GM23338 (cell line): ENCODE measurements at regions not wholly inside any gene's neighbourhood (a gene's known extent, or its start where the extent isn't known, plus 50 kb on each side); places are given as distances from the start of the nearest gene placed in this dataset.
A peak's percentile ranks its signal among the peaks of the same experiment; 100 is the strongest.

Source experiments
- ATAC-seq: fragments of 200-7000 bp; cut with Tn5 transposase; 3 replicates; pipeline ENCODE4 v1.9.1; 2020
- DNase-seq: peaks from one replicate; pipeline ENCODE4 v3.0.0-alpha.2; 2015; ENCODE audit warnings: low spot score
- H2AFZ ChIP-seq: fragments of 200-600 bp; sonication (generic); 2 replicates; pipeline ENCODE4 v1.8.0; 2016; ENCODE audit warnings: antibody characterized with exemption, mild to moderate bottlenecking, moderate library complexity
- H3F3A ChIP-seq: fragments of 200-600 bp; sonication (generic); replicated peaks from 2 replicates; pipeline ENCODE4 v1.8.0; 2017; ENCODE audit warnings: antibody characterized with exemption, mixed run types, low read depth
- H3K27ac ChIP-seq: fragments of 200-600 bp; sonication (generic); 2 replicates; pipeline ENCODE4 v1.6.1; 2016; ENCODE audit warnings: low read depth
- H3K27me3 ChIP-seq: fragments of 200-600 bp; sonication (generic); 2 replicates; pipeline ENCODE4 v1.8.0; 2016; ENCODE audit warnings: mild to moderate bottlenecking, mixed run types, moderate library complexity; ENCODE audit not compliant: insufficient read depth
- H3K36me3 ChIP-seq: fragments of 200-600 bp; sonication (generic); 2 replicates; pipeline ENCODE4 v1.8.0; 2016; ENCODE audit warnings: mild to moderate bottlenecking; ENCODE audit not compliant: insufficient read depth
- H3K4me1 ChIP-seq: fragments of 200-600 bp; sonication (generic); 2 replicates; pipeline ENCODE4 v1.8.0; 2016; ENCODE audit warnings: mild to moderate bottlenecking, moderate library complexity; ENCODE audit not compliant: insufficient read depth
- H3K4me2 ChIP-seq: fragments of 200-600 bp; sonication (generic); 2 replicates; pipeline ENCODE4 v1.7.1; 2017; ENCODE audit warnings: mixed run types
- H3K4me3 ChIP-seq: fragments of 200-600 bp; sonication (generic); 2 replicates; pipeline ENCODE4 v1.6.1; 2016; ENCODE audit warnings: mixed run types
- H3K79me2 ChIP-seq: fragments of 200-600 bp; sonication (generic); replicated peaks from 2 replicates; pipeline ENCODE4 v1.8.0; 2017; ENCODE audit warnings: mild to moderate bottlenecking; ENCODE audit not compliant: insufficient read depth
- H3K9me2 ChIP-seq: fragments of 200-600 bp; sonication (generic); 2 replicates; pipeline ENCODE4 v1.8.0; 2017; ENCODE audit not compliant: insufficient read depth
- H4K20me1 ChIP-seq: fragments of 200-600 bp; sonication (generic); replicated peaks from 2 replicates; pipeline ENCODE4 v1.8.0; 2017; ENCODE audit warnings: mild to moderate bottlenecking; ENCODE audit not compliant: insufficient read depth
- H3K27ac Mint-ChIP-seq: 2 replicates; pipeline ENCODE4 v1.8.0; 2020; ENCODE audit warnings: inconsistent platforms, mild to moderate bottlenecking, moderate library complexity, mixed read lengths
- H3K27me3 Mint-ChIP-seq: 3 replicates; pipeline ENCODE4 v1.8.0; 2022; ENCODE audit warnings: low read depth, mild to moderate bottlenecking, moderate library complexity, mixed read lengths, inconsistent platforms; ENCODE audit not compliant: insufficient read depth, poor library complexity
- H3K36me3 Mint-ChIP-seq: 3 replicates; pipeline ENCODE4 v1.8.0; 2021; ENCODE audit warnings: low read depth, mild to moderate bottlenecking, inconsistent platforms, moderate library complexity, mixed read lengths
- H3K4me1 Mint-ChIP-seq: 3 replicates; pipeline ENCODE4 v1.8.0; 2020; ENCODE audit warnings: mild to moderate bottlenecking, inconsistent platforms, mixed read lengths
- H3K4me3 Mint-ChIP-seq: 3 replicates; pipeline ENCODE4 v1.8.0; 2021; ENCODE audit warnings: moderate library complexity, mild to moderate bottlenecking, inconsistent platforms, mixed read lengths
- H3K9me3 Mint-ChIP-seq: 3 replicates; pipeline ENCODE4 v1.8.0; 2020; ENCODE audit warnings: moderate library complexity, mild to moderate bottlenecking, inconsistent platforms, mixed read lengths
- CREB1 ChIP-seq: fragments of 250-450 bp; sonication (Bioruptor Pico); IDR thresholded peaks from 2 replicates; pipeline ENCODE4 v1.5.0; 2020; ENCODE audit warnings: low read depth, mild to moderate bottlenecking, moderate library complexity
- EZH2 ChIP-seq: fragments of 200-600 bp; sonication (generic); IDR thresholded peaks from one replicate; pipeline ENCODE4 v1.8.0; 2017; ENCODE audit warnings: antibody characterized with exemption, mild to moderate bottlenecking, low read depth; ENCODE audit not compliant: unreplicated experiment
- EZH2phosphoT487 ChIP-seq: fragments of 200-600 bp; sonication (generic); IDR thresholded peaks from one replicate; pipeline ENCODE4 v1.8.1; 2018; ENCODE audit warnings: antibody characterized with exemption; ENCODE audit not compliant: unreplicated experiment
- JUNB ChIP-seq: IDR thresholded peaks from one replicate; pipeline ENCODE4 v1.6.1; 2016; ENCODE audit warnings: antibody characterized with exemption; ENCODE audit not compliant: unreplicated experiment
- NANOG ChIP-seq: IDR thresholded peaks from 2 replicates; pipeline ENCODE4 v1.6.1; 2016; ENCODE audit warnings: antibody characterized with exemption, borderline replicate concordance
- POLR2AphosphoS5 ChIP-seq: IDR thresholded peaks from 2 replicates; pipeline ENCODE4 v1.6.1; 2016; ENCODE audit warnings: antibody characterized with exemption, low read depth
- STAT1 ChIP-seq: IDR thresholded peaks from one replicate; pipeline ENCODE4 v1.6.1; 2016; ENCODE audit warnings: antibody characterized with exemption; ENCODE audit not compliant: unreplicated experiment
- TF ChIP-seq, protein P1 (sequence below), 2 experiments: fragments of 200-600 bp in 1 of 2; sonication (generic) in 1 of 2; conservative IDR thresholded peaks; 2 replicates each; pipeline versions ENCODE4 v1.5.1 to v1.6.1; 2016 to 2017; ENCODE audit warnings: antibody characterized with exemption in 2 of 2, low read depth in 2 of 2, mild to moderate bottlenecking in 2 of 2, moderate library complexity in 1 of 2
- TF ChIP-seq, protein P2 (sequence below): IDR thresholded peaks from one replicate; pipeline ENCODE4 v1.6.1; 2018; ENCODE audit warnings: antibody characterized with exemption; ENCODE audit not compliant: unreplicated experiment
- TF ChIP-seq, protein P3 (sequence below): fragments of 250-450 bp; sonication (Bioruptor Pico); IDR thresholded peaks from 2 replicates; pipeline ENCODE4 v1.5.0; 2020; ENCODE audit warnings: mild to moderate bottlenecking, moderate library complexity

DNA sequence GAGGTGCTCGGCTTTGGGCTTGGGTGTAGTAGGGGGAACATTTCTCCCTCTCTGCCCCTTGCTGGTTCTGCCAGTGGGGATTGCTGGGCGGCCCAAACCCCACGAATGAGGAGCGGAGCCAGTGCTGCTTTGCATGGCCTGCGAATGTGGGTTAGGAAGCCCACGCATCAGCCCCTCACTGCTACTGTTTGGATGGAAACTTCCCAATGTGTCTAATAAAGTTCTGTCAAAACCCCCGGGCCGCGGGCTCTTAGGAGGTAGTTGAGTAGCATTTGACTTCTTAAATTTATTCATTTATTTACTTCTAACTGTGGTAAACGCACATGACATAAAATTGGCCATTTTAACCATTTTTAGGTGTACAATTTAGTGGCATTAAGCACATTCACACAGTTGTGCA lies 161.3 kb upstream of the FHL2 start (continued):
- TF ChIP-seq CREB1 (CRISPR knock-in tag) (no peak), NANOG (no peak), EZH2phosphoT487 (no peak), POLR2AphosphoS5 (no peak), JUNB (no peak)
- TF ChIP-seq, protein P1, sequence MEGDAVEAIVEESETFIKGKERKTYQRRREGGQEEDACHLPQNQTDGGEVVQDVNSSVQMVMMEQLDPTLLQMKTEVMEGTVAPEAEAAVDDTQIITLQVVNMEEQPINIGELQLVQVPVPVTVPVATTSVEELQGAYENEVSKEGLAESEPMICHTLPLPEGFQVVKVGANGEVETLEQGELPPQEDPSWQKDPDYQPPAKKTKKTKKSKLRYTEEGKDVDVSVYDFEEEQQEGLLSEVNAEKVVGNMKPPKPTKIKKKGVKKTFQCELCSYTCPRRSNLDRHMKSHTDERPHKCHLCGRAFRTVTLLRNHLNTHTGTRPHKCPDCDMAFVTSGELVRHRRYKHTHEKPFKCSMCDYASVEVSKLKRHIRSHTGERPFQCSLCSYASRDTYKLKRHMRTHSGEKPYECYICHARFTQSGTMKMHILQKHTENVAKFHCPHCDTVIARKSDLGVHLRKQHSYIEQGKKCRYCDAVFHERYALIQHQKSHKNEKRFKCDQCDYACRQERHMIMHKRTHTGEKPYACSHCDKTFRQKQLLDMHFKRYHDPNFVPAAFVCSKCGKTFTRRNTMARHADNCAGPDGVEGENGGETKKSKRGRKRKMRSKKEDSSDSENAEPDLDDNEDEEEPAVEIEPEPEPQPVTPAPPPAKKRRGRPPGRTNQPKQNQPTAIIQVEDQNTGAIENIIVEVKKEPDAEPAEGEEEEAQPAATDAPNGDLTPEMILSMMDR (conservative IDR thresholded peaks at IDR 0.05; ENCODE audit: low read depth in 2 of 2): no peak

DNA sequence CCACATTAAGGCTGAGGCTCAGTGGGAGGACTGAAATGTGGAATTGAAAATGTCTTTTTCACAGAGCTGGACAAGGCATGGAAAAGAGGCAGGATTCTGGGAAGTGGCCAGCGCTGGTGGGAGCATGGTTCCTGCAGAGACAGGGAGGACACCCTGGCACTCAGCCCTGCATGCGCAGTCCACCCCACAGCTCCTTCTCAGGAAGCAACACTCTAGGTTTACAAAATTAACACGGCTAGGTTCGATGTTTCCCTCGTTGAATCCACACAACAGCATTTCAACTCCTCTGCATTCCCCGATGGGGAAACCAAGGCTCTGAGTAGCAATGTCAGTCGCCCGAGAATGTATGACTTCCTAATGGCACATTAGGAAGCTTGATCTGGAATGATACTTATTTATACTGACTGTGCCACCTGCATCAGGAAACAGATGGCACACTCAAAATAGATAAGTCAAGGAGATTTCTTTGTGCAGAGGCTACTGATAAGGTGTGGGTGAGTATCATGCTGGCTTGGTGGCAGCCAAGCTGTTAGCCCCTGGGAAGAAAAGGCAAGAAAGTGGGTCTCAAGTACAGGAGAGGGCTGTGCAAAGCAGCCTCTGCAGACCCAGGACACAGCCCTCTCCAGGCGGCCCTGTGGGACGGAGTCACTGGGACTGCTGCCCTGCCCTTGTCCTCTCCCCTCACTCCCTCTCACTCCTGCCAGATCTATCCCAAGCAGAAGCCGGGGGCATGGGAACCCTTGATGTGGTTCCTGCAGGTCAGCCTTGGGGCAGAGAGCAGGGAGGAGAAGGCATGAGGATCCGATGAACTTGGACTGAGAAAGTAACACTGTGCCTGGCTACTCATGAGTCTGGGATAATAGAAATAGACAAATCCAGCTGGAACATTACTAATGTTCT lies 158.4 kb upstream of the FHL2 start:
- Histone ChIP-seq H3K36me3 (no peaks in the 10 kb centered on the region), H3F3A (no peaks in the 10 kb centered on the region), H3K27ac (no peak overlapping the region), H3K4me1 (no peaks in the 10 kb centered on the region), H3K4me3 (no peak overlapping the region), H2AFZ (0 out of 2 replicates have a peak overlapping the region, but pooled peaks have one; percentile 28), H3K27me3 (no peaks in the 10 kb centered on the region), H3K4me2 (no peak overlapping the region), H3K79me2 (no peaks in the 10 kb centered on the region), H4K20me1 (no peaks in the 10 kb centered on the region), H3K9me2 (no peaks in the 10 kb centered on the region)
- Mint-ChIP-seq H3K9me3 (no peaks in the 10 kb centered on the region), H3K27me3 (peaks cover 4% of the 10 kb centered on the region), H3K4me3 (no peak overlapping the region), H3K36me3 (no peaks in the 10 kb centered on the region), H3K4me1 (no peaks in the 10 kb centered on the region), H3K27ac (no peak overlapping the region)
- DNase-seq: no peak
- no peak for ATAC-seq
- no peak for TF ChIP-seq POLR2AphosphoS5
- TF ChIP-seq EZH2phosphoT487: no peak
- TF ChIP-seq, protein P2, sequence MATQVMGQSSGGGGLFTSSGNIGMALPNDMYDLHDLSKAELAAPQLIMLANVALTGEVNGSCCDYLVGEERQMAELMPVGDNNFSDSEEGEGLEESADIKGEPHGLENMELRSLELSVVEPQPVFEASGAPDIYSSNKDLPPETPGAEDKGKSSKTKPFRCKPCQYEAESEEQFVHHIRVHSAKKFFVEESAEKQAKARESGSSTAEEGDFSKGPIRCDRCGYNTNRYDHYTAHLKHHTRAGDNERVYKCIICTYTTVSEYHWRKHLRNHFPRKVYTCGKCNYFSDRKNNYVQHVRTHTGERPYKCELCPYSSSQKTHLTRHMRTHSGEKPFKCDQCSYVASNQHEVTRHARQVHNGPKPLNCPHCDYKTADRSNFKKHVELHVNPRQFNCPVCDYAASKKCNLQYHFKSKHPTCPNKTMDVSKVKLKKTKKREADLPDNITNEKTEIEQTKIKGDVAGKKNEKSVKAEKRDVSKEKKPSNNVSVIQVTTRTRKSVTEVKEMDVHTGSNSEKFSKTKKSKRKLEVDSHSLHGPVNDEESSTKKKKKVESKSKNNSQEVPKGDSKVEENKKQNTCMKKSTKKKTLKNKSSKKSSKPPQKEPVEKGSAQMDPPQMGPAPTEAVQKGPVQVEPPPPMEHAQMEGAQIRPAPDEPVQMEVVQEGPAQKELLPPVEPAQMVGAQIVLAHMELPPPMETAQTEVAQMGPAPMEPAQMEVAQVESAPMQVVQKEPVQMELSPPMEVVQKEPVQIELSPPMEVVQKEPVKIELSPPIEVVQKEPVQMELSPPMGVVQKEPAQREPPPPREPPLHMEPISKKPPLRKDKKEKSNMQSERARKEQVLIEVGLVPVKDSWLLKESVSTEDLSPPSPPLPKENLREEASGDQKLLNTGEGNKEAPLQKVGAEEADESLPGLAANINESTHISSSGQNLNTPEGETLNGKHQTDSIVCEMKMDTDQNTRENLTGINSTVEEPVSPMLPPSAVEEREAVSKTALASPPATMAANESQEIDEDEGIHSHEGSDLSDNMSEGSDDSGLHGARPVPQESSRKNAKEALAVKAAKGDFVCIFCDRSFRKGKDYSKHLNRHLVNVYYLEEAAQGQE: no peak
- TF ChIP-seq STAT1: no peak
- no peak for TF ChIP-seq NANOG
- TF ChIP-seq CREB1 (CRISPR knock-in tag): no peak
- TF ChIP-seq, protein P3, sequence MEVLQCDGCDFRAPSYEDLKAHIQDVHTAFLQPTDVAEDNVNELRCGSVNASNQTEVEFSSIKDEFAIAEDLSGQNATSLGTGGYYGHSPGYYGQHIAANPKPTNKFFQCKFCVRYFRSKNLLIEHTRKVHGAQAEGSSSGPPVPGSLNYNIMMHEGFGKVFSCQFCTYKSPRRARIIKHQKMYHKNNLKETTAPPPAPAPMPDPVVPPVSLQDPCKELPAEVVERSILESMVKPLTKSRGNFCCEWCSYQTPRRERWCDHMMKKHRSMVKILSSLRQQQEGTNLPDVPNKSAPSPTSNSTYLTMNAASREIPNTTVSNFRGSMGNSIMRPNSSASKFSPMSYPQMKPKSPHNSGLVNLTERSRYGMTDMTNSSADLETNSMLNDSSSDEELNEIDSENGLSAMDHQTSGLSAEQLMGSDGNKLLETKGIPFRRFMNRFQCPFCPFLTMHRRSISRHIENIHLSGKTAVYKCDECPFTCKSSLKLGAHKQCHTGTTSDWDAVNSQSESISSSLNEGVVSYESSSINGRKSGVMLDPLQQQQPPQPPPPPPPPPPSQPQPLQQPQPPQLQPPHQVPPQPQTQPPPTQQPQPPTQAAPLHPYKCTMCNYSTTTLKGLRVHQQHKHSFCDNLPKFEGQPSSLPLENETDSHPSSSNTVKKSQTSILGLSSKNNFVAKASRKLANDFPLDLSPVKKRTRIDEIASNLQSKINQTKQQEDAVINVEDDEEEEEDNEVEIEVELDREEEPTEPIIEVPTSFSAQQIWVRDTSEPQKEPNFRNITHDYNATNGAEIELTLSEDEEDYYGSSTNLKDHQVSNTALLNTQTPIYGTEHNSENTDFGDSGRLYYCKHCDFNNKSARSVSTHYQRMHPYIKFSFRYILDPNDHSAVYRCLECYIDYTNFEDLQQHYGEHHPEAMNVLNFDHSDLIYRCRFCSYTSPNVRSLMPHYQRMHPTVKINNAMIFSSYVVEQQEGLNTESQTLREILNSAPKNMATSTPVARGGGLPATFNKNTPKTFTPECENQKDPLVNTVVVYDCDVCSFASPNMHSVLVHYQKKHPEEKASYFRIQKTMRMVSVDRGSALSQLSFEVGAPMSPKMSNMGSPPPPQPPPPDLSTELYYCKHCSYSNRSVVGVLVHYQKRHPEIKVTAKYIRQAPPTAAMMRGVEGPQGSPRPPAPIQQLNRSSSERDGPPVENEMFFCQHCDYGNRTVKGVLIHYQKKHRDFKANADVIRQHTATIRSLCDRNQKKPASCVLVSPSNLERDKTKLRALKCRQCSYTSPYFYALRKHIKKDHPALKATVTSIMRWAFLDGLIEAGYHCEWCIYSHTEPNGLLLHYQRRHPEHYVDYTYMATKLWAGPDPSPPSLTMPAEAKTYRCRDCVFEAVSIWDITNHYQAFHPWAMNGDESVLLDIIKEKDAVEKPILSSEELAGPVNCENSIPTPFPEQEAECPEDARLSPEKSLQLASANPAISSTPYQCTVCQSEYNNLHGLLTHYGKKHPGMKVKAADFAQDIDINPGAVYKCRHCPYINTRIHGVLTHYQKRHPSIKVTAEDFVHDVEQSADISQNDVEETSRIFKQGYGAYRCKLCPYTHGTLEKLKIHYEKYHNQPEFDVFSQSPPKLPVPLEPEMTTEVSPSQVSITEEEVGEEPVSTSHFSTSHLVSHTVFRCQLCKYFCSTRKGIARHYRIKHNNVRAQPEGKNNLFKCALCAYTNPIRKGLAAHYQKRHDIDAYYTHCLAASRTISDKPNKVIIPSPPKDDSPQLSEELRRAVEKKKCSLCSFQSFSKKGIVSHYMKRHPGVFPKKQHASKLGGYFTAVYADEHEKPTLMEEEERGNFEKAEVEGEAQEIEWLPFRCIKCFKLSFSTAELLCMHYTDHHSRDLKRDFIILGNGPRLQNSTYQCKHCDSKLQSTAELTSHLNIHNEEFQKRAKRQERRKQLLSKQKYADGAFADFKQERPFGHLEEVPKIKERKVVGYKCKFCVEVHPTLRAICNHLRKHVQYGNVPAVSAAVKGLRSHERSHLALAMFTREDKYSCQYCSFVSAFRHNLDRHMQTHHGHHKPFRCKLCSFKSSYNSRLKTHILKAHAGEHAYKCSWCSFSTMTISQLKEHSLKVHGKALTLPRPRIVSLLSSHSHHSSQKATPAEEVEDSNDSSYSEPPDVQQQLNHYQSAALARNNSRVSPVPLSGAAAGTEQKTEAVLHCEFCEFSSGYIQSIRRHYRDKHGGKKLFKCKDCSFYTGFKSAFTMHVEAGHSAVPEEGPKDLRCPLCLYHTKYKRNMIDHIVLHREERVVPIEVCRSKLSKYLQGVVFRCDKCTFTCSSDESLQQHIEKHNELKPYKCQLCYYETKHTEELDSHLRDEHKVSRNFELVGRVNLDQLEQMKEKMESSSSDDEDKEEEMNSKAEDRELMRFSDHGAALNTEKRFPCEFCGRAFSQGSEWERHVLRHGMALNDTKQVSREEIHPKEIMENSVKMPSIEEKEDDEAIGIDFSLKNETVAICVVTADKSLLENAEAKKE (CRISPR knock-in tag): no peak
- no peak for TF ChIP-seq JUNB
- no peak for TF ChIP-seq EZH2
